GM12878 (cell line): ENCODE measurements at regions not wholly inside any gene's neighbourhood (a gene's known extent, or its start where the extent isn't known, plus 50 kb on each side); places are given as distances from the start of the nearest gene placed in this dataset.

Source experiments
- ATAC-seq: fragments of 200-7000 bp; cut with Tn5 transposase; 3 replicates; pipeline ENCODE4 v1.9.1; 2020; ENCODE audit warnings: mild to moderate bottlenecking, moderate library complexity
- BruUV-seq: library from RNA; stranded (reverse); fragments of 400-500 nt; replicated peaks from 2 replicates; lab custom pipeline; 2021; lab: Mats Ljungman, UMichigan
- CTCF ChIA-PET: fragments of 300-600 bp; sonication (Branson Sonifier 250); formaldehyde crosslinking; extraction: SDS; loops from one replicate; lab custom pipeline; 2021; ENCODE audit warnings: inconsistent platforms; lab: Yijun Ruan, JAX
- POLR2A ChIA-PET: fragments of 350-600 bp; formaldehyde crosslinking; extraction: SDS; loops from one replicate; lab custom pipeline; 2021; ENCODE audit warnings: inconsistent platforms; lab: Charles Lee
- RAD21 ChIA-PET: fragments of 300-600 bp; sonication (Branson Sonifier 250); formaldehyde crosslinking; loops from one replicate; lab custom pipeline; 2023; ENCODE audit warnings: antibody characterized with exemption; ENCODE audit not compliant: unreplicated experiment; lab: Charles Lee
- SMC1A ChIA-PET: fragments of 300-600 bp; sonication (Branson Sonifier 250); formaldehyde crosslinking; loops from one replicate; lab custom pipeline; 2023; ENCODE audit not compliant: unreplicated experiment, uncharacterized antibody; lab: Charles Lee
- DNase-seq: peaks from one replicate; pipeline ENCODE4 v3.0.0-alpha.2; 2011; ENCODE audit warnings: low read depth, low spot score
- FAIRE-seq: peaks from 3 replicates; lab custom pipeline; 2011; peaks lifted over from hg19 to GRCh38; lab: Jason Lieb, UNC
- H2AFZ ChIP-seq: 2 replicates; pipeline ENCODE4 v1.6.0; 2011; ENCODE audit warnings: low read depth, low read length, control low read depth; ENCODE audit not compliant: control insufficient read depth
- H3K27ac ChIP-seq: 2 replicates; pipeline ENCODE4 v1.5.1; 2011; ENCODE audit warnings: control low read depth; ENCODE audit not compliant: control insufficient read depth, insufficient read depth
- H3K27me3 ChIP-seq, 2 experiments: replicated peaks in 1 of 2; 2 replicates each; pipeline versions ENCODE4 v1.6.0 to v1.6.1; 2011; ENCODE audit warnings: low read length in 1 of 2; ENCODE audit not compliant: control insufficient read depth in 2 of 2, insufficient read depth in 2 of 2
- H3K36me3 ChIP-seq, 2 experiments: 2 replicates each; pipeline ENCODE4 v1.5.1; 2011; ENCODE audit warnings: low read length in 1 of 2; ENCODE audit not compliant: control insufficient read depth in 2 of 2, insufficient read depth in 2 of 2
- H3K4me1 ChIP-seq: 2 replicates; pipeline ENCODE4 v1.6.1; 2011; ENCODE audit warnings: mild to moderate bottlenecking, low read length, moderate library complexity, mixed read lengths; ENCODE audit not compliant: control insufficient read depth, insufficient read depth
- H3K4me2 ChIP-seq: 2 replicates; pipeline ENCODE4 v1.6.0; 2011; ENCODE audit warnings: control low read depth; ENCODE audit not compliant: control insufficient read depth, insufficient read depth
- H3K4me3 ChIP-seq: fragments of 200-600 bp; sonication (generic); 2 replicates; pipeline ENCODE4 v1.5.1; 2016
- H3K79me2 ChIP-seq: 2 replicates; pipeline ENCODE4 v1.6.0; 2011; ENCODE audit warnings: low read length; ENCODE audit not compliant: control insufficient read depth, insufficient read depth
- H3K9ac ChIP-seq: 2 replicates; pipeline ENCODE4 v1.8.0; 2011; ENCODE audit warnings: low read length, control low read depth, mixed read lengths; ENCODE audit not compliant: control insufficient read depth, insufficient read depth
- H3K9me3 ChIP-seq: replicated peaks from 3 replicates; pipeline ENCODE4 v1.5.1; 2011; ENCODE audit warnings: mild to moderate bottlenecking, low read length; ENCODE audit not compliant: control insufficient read depth, insufficient read depth
- H4K20me1 ChIP-seq: 2 replicates; pipeline ENCODE4 v1.6.0; 2011; ENCODE audit not compliant: control insufficient read depth, insufficient read depth
- BCLAF1 ChIP-seq: fragments of 450-650 bp; IDR thresholded peaks from 2 replicates; pipeline ENCODE4 v1.6.1; 2017; ENCODE audit warnings: antibody characterized with exemption, mild to moderate bottlenecking, moderate library complexity
- E2F8 ChIP-seq: fragments of 450-650 bp; IDR thresholded peaks from 2 replicates; pipeline ENCODE4 v1.6.1; 2018; ENCODE audit warnings: mild to moderate bottlenecking, low read depth, moderate library complexity; ENCODE audit not compliant: partially characterized antibody
- NR2F1 ChIP-seq: fragments of 450-650 bp; conservative IDR thresholded peaks from 2 replicates; pipeline ENCODE4 v1.6.1; 2017; ENCODE audit warnings: mild to moderate bottlenecking
- SIN3A ChIP-seq: IDR thresholded peaks from 2 replicates; pipeline ENCODE4 v1.6.1; 2012; ENCODE audit warnings: low read depth, low read length, improper control_type of control experiment
- ZBTB33 ChIP-seq: fragments of 450-650 bp; IDR thresholded peaks from 2 replicates; pipeline ENCODE4 v1.6.1; 2017; ENCODE audit warnings: mild to moderate bottlenecking
- WGBS: methylation state at CpG from one replicate; pipeline ENCODE4 v1.1.6; 2016; ENCODE audit warnings: low lambda C conversion rate; ENCODE audit not compliant: insufficient replicate concordance, insufficient coverage; ENCODE audit errors: missing lambda C conversion rate; 5-methylcytosine and 5-hydroxymethylcytosine counted together
- in situ Hi-C: fragments of 300-500 bp; cut with MboI; formaldehyde crosslinking; loops from 9 replicates; pipeline ENCODE4 v1.14.3; 2018; ENCODE audit warnings: mixed read lengths
- intact Hi-C: fragments of 100-400 bp; cut with micrococcal nuclease; formaldehyde crosslinking; loops from one replicate; pipeline ENCODE4 v1.14.2; 2022; ENCODE audit not compliant: unreplicated experiment

GRCh38 chrX:39759526-39760224 is 338.1 kb downstream of the BCOR start:
- Histone ChIP-seq H3K4me2 (no peak overlapping the region), H3K4me1 (no peaks in the 10 kb centered on the region), H3K9me3 (no peaks in the 10 kb centered on the region), H3K27me3 (peaks cover 0 to 1% of the 10 kb centered on the region in 2 experiments; a peak in 2 of 4 replicates), H3K9ac (no peak overlapping the region), H3K79me2 (no peaks in the 10 kb centered on the region), H3K36me3 (no peaks in the 10 kb centered on the region), H4K20me1 (no peaks in the 10 kb centered on the region; the same call in 1 of the 2 replicates), H2AFZ (no peak overlapping the region), H3K4me3 (no peak overlapping the region), H3K27ac (no peak overlapping the region)
- FAIRE-seq = no peak
- 50% methylated on average over 14 of the region's 15 CpGs for WGBS
- ATAC-seq = no peak
- intact Hi-C loops = no loop called here
- TF ChIP-seq E2F8 (no peak), BCLAF1 (no peak), NR2F1 (no peak), ZBTB33 (no peak), SIN3A (no peak)
- SMC1A ChIA-PET = no interaction called here
- CTCF ChIA-PET = no interaction called here
- BruUV-seq = no TSS peak
- no peak for DNase-seq
- in situ Hi-C loops = no loop called here
- POLR2A ChIA-PET = no interaction called here
- RAD21 ChIA-PET = no interaction called here
